SKM-1 treated with dmso at 0.1 percent for 144 hours (cell line): ENCODE measurements at regions not wholly inside any gene's neighbourhood (a gene's known extent, or its start where the extent isn't known, plus 50 kb on each side); places are given as distances from the start of the nearest gene placed in this dataset.
"Not testable (repeated sequence)": the region's sequence is repeated elsewhere in the genome, so short reads cannot be mapped to it uniquely, and the experiment has no call there.

Experiments used
- DNase-seq: peaks from one replicate; lab custom pipeline; 2025; ENCODE audit not compliant: unreplicated experiment; lab: John Stamatoyannopoulos, UW

GRCh38 chr13:83008212-83008929 is 873.9 kb downstream of the SLITRK1 start:
- DNase-seq: no peak

GRCh38 chr13:83007226-83007625 is 875.0 kb downstream of the SLITRK1 start:
- peak; percentile 84 for DNase-seq

- no peak for DNase-seq
Observed at GRCh38 chr13:83003185-83003584, 879.1 kb downstream of the SLITRK1 start.

- no peak for DNase-seq
Observed at GRCh38 chr13:82993417-82993816, 888.9 kb downstream of the SLITRK1 start.

- no peak for DNase-seq
Observed at GRCh38 chr13:82976499-82976898, 905.8 kb downstream of the SLITRK1 start.

GRCh38 chr13:82963226-82964099 is 918.8 kb downstream of the SLITRK1 start:
- no peak for DNase-seq

- no peak for DNase-seq
Observed at GRCh38 chr13:82962397-82962796, 919.9 kb downstream of the SLITRK1 start.

- DNase-seq: no peak
Observed at GRCh38 chr13:82961757-82962156, 920.5 kb downstream of the SLITRK1 start.

- not testable (repeated sequence) for DNase-seq
Observed at GRCh38 chr13:82952336-82952735, 929.9 kb downstream of the SLITRK1 start.

- DNase-seq: no peak
Observed at GRCh38 chr13:82947683-82948082, 934.6 kb downstream of the SLITRK1 start.

GRCh38 chr13:82947191-82947621 is 935.1 kb downstream of the SLITRK1 start:
- no peak for DNase-seq

- no peak for DNase-seq
Observed at GRCh38 chr13:82938644-82939043, 943.6 kb downstream of the SLITRK1 start.

GRCh38 chr13:82934000-82934399 is 948.3 kb downstream of the SLITRK1 start:
- no peak for DNase-seq

GRCh38 chr13:82925114-82925513 is 957.2 kb downstream of the SLITRK1 start:
- no peak for DNase-seq

GRCh38 chr13:82917984-82918383 is 964.3 kb downstream of the SLITRK1 start:
- no peak for DNase-seq

GRCh38 chr13:82912564-82912963 is 969.7 kb downstream of the SLITRK1 start:
- no peak for DNase-seq

GRCh38 chr13:82905071-82905470 is 977.2 kb downstream of the SLITRK1 start:
- no peak for DNase-seq

- DNase-seq: no peak
Observed at GRCh38 chr13:82900453-82900852, 981.8 kb downstream of the SLITRK1 start.

- no peak for DNase-seq
Observed at GRCh38 chr13:82898586-82898985, 983.7 kb downstream of the SLITRK1 start.

- DNase-seq: no peak
Observed at GRCh38 chr13:82879921-82880320, 1002.4 kb downstream of the SLITRK1 start.

- DNase-seq: no peak
Observed at GRCh38 chr13:82878536-82878935, 1003.7 kb downstream of the SLITRK1 start.

GRCh38 chr13:82867284-82867683 is 1015.0 kb downstream of the SLITRK1 start:
- DNase-seq: peak; percentile 35
